ENCODE measurements at regions not wholly inside any gene's neighbourhood (a gene's known extent, or its start where the extent isn't known, plus 50 kb on each side); places are given as distances from the start of the nearest gene placed in this dataset.

DNA sequence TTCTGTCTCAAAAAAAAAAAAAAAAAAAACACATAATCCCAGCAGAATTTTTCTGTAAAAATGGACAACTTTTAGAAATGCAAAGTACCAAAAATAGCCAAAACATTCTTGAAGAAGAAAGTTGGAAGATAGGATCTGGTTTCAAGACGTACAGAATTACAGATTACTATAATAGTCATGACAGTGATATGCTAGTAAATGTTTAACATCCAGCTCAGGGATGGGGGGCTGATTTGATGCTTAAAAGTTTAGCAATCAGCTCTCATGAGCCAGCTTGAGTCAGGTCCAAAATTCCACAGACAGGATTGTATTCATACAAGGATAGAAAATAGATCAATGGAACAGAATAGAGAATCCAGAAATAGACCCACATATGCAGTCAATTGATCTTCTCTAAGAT is 100.5 kb downstream of the CYB561 start:
- TF ChIP-seq, protein P1, sequence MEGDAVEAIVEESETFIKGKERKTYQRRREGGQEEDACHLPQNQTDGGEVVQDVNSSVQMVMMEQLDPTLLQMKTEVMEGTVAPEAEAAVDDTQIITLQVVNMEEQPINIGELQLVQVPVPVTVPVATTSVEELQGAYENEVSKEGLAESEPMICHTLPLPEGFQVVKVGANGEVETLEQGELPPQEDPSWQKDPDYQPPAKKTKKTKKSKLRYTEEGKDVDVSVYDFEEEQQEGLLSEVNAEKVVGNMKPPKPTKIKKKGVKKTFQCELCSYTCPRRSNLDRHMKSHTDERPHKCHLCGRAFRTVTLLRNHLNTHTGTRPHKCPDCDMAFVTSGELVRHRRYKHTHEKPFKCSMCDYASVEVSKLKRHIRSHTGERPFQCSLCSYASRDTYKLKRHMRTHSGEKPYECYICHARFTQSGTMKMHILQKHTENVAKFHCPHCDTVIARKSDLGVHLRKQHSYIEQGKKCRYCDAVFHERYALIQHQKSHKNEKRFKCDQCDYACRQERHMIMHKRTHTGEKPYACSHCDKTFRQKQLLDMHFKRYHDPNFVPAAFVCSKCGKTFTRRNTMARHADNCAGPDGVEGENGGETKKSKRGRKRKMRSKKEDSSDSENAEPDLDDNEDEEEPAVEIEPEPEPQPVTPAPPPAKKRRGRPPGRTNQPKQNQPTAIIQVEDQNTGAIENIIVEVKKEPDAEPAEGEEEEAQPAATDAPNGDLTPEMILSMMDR (IDR thresholded peaks at IDR 0.05; ENCODE audit: low read depth, low read length, poor library complexity, severe bottlenecking): no peak
- no peak for TF ChIP-seq EZH2phosphoT487 (IDR thresholded peaks at IDR 0.05; ENCODE audit: borderline replicate concordance, low read length)
